ENCODE measurements at regions not wholly inside any gene's neighbourhood (a gene's known extent, or its start where the extent isn't known, plus 50 kb on each side); places are given as distances from the start of the nearest gene placed in this dataset.

- no peaks in the 10 kb centered on the region for H3K36me3 ChIP-seq (ENCODE audit: insufficient read depth, low read length)
- H3K27ac ChIP-seq (ENCODE audit: low read length): no peak overlapping the region
- TF ChIP-seq EZH2 (IDR thresholded peaks at IDR 0.05; ENCODE audit: borderline replicate concordance, insufficient read depth, low read length, poor library complexity, severe bottlenecking) (no peak), CTCF (IDR thresholded peaks at IDR 0.05; ENCODE audit: poor library complexity, severe bottlenecking) (no peak), SMC3 (conservative IDR thresholded peaks at IDR 0.05; ENCODE audit: poor library complexity) (no peak), MXI1 (conservative IDR thresholded peaks at IDR 0.05; ENCODE audit: poor library complexity, severe bottlenecking) (no peak), EP300 (conservative IDR thresholded peaks at IDR 0.05; ENCODE audit: poor library complexity, severe bottlenecking) (no peak), RAD21 (conservative IDR thresholded peaks at IDR 0.05) (no peak), POLR2AphosphoS5 (IDR thresholded peaks at IDR 0.05) (no peak), REST (IDR thresholded peaks at IDR 0.05; ENCODE audit: borderline replicate concordance) (no peak), TAF1 (IDR thresholded peaks at IDR 0.05; ENCODE audit: low read depth) (no peak)
- H3K27me3 ChIP-seq (ENCODE audit: insufficient read depth, low read depth, low read length): no peaks in the 10 kb centered on the region
- H3K9ac ChIP-seq (ENCODE audit: low read length): no peak overlapping the region
- H3K9me2 ChIP-seq (ENCODE audit: insufficient read depth, low read length): no peaks in the 10 kb centered on the region
- no peak overlapping the region for H3K4me2 ChIP-seq (ENCODE audit: low read length)
- no peaks in the 10 kb centered on the region for H3K79me2 ChIP-seq (replicated peaks; ENCODE audit: insufficient read depth, low read length)
- H3K9me3 ChIP-seq (ENCODE audit: low read length): no peaks in the 10 kb centered on the region
- no peaks in the 10 kb centered on the region for H3F3A ChIP-seq (ENCODE audit: insufficient read depth, low read length, poor library complexity, severe bottlenecking)
- H3K4me3 ChIP-seq (ENCODE audit: low read length): no peak overlapping the region
- no peaks in the 10 kb centered on the region for H4K20me1 ChIP-seq (ENCODE audit: insufficient read depth)
- H2AFZ ChIP-seq (ENCODE audit: low read depth, low read length): no peak overlapping the region
Observed at GRCh38 chr2:126979039-126980003, 80.6 kb downstream of the TEX51 start.

- no peaks in the 10 kb centered on the region for H3K79me2 ChIP-seq (replicated peaks; ENCODE audit: insufficient read depth, low read length)
- H3K9me2 ChIP-seq (ENCODE audit: insufficient read depth, low read length): no peaks in the 10 kb centered on the region
- H3F3A ChIP-seq (ENCODE audit: insufficient read depth, low read length, poor library complexity, severe bottlenecking): no peaks in the 10 kb centered on the region
- no peak overlapping the region for H2AFZ ChIP-seq (ENCODE audit: low read depth, low read length)
- no peak overlapping the region for H3K9ac ChIP-seq (ENCODE audit: low read length)
- H3K27ac ChIP-seq (ENCODE audit: low read length): no peak overlapping the region
- H3K4me3 ChIP-seq (ENCODE audit: low read length): no peak overlapping the region
- no peaks in the 10 kb centered on the region for H4K20me1 ChIP-seq (ENCODE audit: insufficient read depth)
- H3K4me2 ChIP-seq (ENCODE audit: low read length): no peak overlapping the region
- TF ChIP-seq EZH2 (IDR thresholded peaks at IDR 0.05; ENCODE audit: borderline replicate concordance, insufficient read depth, low read length, poor library complexity, severe bottlenecking) (no peak), REST (IDR thresholded peaks at IDR 0.05; ENCODE audit: borderline replicate concordance) (no peak), RAD21 (conservative IDR thresholded peaks at IDR 0.05) (no peak), EP300 (conservative IDR thresholded peaks at IDR 0.05; ENCODE audit: poor library complexity, severe bottlenecking) (no peak), TAF1 (IDR thresholded peaks at IDR 0.05; ENCODE audit: low read depth) (no peak), POLR2AphosphoS5 (IDR thresholded peaks at IDR 0.05) (no peak), SMC3 (conservative IDR thresholded peaks at IDR 0.05; ENCODE audit: poor library complexity) (no peak), MXI1 (conservative IDR thresholded peaks at IDR 0.05; ENCODE audit: poor library complexity, severe bottlenecking) (no peak), CTCF (IDR thresholded peaks at IDR 0.05; ENCODE audit: poor library complexity, severe bottlenecking) (no peak)
- no peaks in the 10 kb centered on the region for H3K27me3 ChIP-seq (ENCODE audit: insufficient read depth, low read depth, low read length)
- no peaks in the 10 kb centered on the region for H3K9me3 ChIP-seq (ENCODE audit: low read length)
- H3K36me3 ChIP-seq (ENCODE audit: insufficient read depth, low read length): no peaks in the 10 kb centered on the region
Observed at GRCh38 chr2:126981476-126981875, 82.8 kb downstream of the TEX51 start.

All from neural cell (in vitro differentiated cells).